ENCODE measurements at regions not wholly inside any gene's neighbourhood (a gene's known extent, or its start where the extent isn't known, plus 50 kb on each side); places are given as distances from the start of the nearest gene placed in this dataset.

DNA sequence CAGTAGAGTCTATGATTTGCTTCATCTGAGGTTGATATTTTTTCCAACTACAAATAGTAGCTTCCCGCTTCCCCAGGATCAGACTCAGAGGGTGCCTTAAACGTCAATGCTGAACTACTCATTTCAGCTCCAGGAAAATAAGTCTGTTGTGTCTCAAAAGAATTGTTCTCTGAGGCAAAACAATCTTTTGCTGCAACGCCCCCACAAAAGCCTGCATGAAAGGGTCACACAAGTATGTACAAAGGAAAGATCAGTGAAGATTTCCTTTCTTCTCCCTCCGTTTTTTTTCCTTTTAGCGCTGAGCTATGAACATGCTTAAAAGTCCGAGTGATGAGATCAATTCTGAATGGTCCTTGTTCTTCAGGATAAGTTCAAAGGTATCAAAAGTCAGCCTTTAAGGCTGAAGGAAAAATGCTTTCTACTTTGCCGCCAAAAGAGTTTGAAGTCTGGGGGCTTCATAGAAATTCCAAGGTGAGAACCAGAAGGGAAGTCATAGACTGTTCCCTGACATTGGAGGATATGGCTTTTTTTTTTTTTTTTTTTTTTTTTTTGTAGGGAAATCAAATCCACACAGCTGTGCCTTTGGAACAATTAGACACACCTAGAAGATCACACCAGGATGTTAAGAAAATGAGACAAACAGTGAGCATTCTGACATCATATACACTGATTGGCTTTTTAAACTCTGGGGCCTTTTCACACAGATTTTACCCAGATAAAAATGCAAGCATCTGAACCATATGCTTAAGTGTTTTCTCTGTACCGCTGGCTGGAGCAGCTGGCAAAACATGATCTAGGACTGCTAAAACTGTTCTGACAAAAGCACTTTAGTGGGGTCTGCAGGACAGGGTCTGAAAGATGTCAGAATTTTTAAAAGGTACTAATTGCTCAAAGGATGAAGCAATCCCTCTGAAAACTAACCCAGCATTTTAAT, 329.3 kb downstream of the ENC1 start:
- no peak for DNase-seq

DNA sequence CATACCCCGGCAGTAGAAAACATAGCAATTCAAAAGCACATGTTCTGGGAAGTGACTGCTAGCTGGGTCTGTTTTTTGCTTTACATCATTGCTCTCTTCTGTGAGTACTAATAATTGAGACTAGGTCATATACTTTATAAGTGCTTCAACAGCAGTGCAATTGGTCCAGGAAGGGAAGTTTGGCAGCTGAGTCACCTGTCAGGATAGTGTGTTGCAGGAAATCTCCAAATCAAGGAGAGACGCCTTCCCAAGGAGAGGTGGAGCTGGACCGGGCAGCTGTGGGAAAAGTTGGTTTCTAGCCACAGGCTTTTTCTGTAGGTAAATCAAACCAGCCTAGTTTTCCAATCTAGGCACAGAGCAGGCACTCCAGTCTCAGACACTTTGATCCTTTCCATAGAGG, 330.1 kb downstream of the ENC1 start:
- no peak for DNase-seq

DNA sequence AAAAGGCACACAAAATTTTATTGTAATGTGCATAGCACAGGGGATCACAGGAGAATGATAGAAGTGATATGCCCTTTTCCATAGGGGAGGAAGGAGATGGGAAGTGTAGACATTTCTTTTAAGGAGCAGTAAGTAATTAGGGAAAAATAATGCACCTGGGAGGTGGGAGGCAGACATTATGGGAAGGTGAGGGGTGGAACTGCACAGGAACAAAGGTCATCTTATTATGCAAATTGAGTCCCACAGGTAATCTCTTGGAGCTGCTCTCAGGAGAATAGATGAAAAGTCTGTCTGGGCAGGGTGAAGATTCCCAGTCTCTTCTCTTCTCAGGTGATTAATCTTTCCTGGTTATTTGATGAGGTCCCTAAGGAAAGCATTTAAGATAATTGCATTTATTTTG, 331.5 kb downstream of the ENC1 start:
- no peak for DNase-seq

DNA sequence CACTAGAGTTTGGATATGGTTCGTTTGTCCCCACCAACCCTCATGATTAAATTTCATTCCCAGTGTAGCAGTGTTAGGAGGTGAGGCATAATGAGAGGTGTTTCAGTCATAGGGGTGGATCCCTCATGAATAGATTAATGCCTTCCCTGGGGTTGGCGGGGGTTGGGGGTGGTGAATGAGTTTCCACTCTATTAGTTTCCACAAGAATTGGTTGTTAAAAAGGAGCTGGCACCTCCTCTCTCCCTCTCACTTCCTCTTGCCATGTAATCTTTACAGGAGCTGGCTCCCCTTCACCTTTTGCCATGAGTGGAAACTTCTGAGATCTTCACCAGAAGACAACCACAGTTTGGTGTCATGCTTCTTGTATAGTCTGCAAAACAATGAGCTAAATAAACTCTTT, 333.7 kb downstream of the ENC1 start:
- DNase-seq: no peak

DNA sequence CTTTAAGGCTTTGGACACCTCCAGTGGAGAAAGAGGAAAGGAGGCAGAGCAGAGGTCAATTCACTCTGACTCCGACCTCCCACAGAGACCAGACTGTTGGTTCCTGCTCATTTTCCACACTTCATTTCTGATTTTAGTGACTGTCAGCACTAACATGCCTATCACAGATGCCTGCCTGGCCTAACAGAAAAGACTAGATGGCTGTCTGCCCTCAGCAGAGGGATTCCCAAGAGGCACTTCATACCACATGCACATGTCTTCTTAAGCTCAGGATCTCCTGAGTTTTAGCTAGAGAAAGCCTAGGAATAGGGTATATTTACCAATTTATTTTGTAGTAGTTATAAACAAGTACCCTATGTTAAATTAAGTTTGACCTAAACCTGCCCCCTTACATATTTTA, 336.0 kb downstream of the ENC1 start:
- no peak for DNase-seq

DNA sequence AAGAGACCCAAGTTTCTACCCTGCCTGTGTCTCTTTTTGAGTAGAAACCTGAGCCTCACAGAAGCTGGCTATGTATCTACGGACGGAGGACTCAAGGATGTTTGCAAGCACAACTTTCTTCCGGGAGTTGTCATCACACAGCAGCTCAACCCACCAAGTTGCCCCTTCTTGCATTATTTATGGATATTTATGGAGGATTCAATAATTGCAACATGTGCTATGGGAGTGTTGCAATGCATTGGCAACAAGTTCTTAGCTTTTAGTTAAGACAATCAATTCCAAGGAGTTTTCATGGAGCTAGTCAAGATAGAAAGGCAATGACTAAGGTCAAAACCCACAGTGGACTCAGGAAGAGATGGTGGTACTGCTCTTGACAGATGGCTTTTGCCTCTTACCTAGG, 336.9 kb downstream of the ENC1 start:
- DNase-seq: no peak

DNA sequence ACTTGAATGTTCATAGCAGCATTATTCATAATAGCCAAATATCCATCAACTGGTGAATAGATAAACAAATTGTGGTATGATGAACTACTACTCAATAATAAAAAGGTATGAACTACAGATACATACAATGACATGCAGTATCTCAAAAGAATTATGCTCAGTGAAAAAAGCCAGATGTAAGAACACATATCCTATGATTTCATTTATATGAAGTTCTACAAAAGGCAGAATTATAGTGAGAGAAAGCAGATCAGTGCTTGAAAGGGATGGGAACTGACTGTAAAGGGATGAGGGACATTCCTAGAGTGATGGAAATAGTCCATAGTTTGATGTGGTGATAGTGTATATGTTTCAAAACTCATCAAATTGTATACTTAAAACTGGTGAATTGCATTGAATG, 339.0 kb downstream of the ENC1 start:
- no peak for DNase-seq

DNA sequence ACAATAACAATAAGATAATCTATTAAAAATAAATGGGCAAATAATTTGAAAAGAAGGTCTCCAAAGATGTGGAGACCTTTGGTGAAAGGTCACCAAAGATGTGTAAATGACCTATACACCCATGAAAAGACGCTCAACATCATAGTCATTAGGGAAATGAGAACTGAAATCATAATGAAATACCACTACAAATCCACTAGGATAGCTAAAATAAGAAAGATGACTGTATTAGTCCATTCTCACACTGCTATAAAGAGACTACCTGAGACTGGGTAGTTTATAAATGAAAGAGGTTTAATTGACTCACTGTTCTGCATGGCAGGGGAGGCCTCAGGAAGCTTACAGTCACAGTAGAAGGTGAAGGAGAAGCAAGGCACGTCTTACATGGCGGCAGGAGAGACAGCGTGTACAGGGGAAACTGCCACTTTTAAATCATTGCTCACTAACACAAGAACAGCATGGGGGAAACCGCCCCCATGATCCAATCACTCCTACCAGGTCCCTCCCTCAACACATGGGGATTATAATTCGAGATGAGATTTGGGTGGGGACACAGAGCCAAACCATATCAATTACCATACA, 339.6 kb downstream of the ENC1 start:
- DNase-seq: no peak

DNA sequence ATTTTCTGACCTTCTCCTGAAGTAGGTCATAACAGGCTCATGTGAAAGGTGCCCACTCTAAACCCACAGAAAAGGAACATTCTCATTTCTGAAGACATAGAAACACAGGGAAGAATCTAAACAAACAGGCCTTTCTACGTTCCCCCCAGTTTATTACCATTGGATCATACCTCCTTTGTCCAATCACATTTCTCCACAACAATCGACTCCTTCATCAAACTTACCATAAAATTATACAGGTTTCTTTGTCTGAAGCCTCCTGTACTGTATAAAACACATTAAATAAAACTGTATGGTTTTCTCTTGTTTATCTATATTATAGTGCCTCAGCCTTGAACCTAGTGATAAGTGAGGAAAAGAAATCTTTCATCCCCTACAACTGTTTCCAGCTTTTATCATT, 340.7 kb downstream of the ENC1 start:
- no peak for DNase-seq

DNA sequence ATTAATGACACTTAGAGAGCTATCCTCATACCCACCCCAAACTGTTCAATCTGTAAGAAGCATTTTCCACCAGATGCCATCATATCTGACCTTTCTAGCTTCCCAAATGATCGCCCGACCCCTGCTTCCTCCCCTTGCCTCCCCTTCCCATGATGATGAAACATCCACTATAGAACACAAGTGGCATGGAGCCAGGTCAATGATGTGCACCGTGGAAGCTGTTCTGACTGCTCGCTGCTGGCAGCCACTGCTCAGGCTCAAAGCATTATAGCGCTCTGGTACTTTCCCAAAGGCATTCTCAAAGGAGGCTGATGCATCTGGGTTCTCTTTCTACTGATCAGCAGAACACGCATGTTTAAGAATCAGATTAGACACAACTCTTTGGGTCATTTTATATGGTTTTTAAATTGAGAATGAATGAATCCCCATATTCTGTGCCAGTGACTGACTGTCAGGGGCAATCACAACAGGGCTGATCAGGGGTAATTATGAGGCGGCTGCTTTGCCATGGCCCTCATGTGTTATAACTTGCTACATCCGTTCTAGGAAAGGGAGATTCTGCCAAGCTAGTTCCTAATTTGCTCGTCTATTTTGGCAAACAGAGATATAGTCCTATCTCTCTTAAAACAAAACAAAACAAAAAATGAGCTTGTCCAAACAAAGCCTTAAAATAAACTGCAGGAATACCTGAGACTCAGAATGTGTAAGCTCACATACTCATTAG, 343.7 kb downstream of the ENC1 start:
- DNase-seq: no peak

DNA sequence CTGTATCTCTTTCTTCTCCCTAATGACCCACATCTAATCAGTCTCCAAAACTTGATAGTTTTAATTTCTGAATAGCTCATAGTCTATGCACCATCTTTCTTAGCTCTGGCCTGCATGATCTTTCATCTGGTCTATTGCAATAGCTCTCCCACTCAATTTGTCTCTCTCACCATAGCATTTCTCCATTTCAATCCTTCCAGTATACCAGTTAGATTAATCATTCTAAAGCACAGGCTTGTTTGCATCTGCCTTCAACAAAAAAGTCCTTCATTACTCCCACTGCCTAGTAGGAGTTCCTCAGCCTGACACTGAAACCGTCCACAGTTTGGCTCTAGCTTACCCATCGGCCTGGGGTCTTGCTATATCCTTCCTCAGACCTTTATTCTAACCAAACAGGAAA, 344.9 kb downstream of the ENC1 start:
- DNase-seq: peak; percentile 55 to 59

DNA sequence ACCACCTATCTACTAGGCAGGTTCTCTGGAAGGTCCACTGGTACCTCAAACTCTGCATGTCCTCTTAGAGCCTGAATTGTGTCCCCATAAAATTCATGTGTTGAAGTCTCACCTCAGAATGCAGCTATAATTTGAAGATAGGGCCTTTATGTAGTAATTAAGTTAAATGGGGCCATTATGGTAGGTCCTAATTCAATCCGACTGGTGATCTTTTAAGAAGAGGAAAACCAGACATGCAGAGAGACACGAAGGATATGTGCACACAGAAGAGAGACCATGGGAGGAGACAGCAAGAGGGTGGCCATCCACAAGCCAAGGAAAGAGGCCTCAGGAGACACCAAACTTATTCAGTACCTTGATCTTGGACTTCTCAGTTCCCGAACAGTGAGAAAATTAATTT, 345.4 kb downstream of the ENC1 start:
- no peak for DNase-seq

DNA sequence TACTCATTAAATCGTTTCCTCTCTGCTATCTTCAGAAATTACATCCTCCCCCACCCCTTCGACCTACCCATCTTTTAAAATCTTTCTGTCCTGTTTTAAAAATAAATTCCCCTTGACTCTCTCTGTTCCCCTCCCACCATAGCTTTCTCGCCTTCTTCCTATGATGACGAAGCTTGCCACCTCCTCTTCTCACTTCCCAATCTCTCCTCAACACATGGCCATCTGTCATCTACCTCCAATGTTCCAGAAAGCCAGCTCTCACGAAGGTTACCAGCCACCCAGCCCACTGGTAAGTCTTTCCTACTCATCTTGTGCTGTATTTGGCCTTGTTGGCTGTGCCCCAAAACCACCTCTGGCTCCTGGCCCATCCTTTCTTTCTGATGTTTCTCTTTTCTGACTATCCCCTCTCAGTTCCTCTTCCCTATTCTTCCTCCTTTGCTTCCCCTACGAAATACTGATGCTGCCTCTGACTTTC, 346.3 kb downstream of the ENC1 start:
- DNase-seq: peak; percentile 42 to 75

DNA sequence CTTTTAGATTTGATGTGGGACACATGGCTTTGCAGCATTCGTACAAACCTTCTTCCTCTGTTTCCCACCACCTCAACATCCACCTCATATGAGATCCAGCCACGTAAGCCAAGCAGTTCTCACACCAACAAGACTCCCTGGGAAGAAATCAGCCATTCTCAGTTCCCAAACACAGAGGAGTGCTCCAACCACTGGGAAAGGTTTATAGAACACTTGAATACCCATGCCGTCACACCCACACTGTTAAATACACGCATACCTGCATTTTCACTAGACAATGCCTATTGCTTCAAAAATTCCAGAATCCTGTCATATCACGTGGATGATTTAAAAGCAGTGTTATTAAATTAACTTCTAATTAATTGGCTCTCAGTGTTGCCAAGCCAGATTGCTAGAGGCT, 347.3 kb downstream of the ENC1 start:
- no peak for DNase-seq

DNA sequence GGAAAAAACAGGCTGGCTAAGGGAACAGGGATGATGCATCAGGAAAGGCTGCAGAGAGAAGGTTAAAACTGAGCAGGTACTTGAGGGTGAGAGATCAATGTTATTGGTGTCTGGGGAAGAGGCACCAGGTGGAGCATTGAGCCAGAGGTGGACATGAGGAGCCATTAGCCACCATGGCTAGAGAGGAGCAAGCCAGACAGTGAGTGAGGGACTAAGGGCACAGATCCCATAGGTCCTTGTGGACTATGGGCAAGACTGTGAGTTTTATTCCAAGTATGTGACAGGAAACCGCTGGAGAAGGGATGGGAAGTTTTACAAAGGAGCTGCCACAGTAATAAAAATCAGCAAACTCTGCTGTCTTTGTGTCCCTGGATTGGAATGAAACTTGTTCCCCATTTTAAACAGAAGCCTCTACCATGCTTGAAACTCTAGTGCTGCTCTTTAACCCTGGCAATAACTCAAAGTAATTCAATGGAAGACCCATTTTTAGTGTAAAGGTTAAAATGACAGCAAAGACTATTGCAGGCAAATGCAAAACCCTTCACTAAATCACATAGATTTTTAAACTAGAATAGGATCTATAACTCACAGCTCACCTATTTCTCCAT, 349.8 kb downstream of the ENC1 start:
- no peak for DNase-seq

DNA sequence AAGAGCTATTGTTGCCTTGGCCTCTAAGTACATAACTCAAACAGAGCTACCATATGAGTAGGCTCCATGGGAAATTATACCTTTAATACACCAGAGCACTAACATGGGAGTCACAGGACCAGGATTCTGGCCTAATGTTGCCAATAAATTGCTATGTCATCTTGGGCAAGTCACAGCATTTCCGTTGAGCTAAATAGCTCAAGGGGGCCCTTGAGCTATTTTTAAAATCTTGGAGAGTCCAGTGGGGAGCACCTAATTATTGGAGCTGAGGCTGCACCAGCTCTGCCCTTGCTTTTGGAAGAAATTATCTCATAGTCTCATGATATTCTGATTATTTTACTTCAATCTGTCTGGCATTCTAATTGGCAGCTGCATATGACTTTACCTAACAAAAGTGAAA, 350.8 kb downstream of the ENC1 start:
- DNase-seq: no peak

DNA sequence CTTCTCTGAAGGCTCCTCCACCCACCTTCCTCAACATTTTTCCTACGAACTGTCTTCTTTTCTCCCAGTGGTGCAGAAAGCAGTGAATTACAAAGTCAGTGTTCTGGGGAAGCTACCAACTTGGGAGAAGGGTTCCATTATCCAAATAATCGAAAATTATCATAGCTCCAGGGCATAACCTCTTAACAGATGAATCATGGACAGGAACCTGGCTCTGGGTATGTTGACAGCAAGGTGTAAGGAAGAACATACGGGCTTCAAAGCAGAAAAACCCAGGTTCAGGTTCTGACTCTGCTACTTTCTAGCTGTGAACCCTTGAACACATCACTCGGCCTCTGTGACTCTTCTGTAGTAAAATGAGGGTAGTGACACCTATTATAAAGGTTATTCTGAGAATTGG, 351.3 kb downstream of the ENC1 start:
- no peak for DNase-seq

DNA sequence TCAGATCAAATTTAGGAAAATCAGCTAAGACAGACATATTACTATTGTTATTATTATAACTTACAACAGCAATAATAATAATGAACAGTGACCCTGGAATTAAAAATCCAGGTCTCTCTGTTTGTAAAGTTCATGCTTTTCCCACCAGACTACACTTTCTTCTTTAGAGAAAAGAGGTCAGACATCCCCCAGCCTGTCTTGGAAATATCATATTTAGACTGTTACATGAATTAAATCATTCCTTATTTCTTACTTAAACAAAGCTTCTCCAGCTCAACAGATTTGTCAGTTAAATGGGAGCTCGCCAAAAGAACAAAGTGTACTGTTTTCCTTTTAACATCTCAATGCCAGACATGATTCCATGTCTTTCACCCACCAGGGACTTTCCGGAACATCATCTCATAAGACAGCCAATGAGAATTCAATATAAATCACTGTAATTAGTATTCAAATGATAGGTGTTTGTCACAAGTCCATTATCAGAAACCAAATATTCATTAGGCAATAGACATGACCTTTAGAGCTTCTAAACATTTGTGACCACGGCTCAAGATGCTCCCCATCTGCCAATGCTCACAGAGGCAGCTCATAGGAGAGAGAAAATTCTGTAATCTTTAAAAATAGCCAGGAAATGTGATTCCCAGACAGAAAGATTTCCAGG, 351.9 kb downstream of the ENC1 start:
- no peak for DNase-seq

DNA sequence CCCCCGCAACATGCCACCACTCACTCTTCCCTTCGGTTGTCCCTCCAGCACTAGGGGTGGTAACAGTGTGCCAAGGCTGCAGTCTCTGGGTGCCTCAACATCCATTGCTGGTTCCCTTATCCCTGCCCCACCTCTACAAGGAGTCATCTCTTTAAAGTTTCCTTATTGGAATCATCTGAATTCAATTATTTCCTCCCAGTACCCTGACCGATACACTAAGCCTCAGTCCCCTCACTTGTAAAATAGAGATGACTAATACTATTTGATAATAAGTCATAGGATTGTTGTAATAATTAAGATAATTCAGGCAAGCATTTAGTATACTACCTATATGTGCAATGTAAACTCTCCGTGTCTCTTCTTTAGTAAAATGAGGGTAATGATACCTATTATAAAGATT, 352.5 kb downstream of the ENC1 start:
- DNase-seq: no peak

DNA sequence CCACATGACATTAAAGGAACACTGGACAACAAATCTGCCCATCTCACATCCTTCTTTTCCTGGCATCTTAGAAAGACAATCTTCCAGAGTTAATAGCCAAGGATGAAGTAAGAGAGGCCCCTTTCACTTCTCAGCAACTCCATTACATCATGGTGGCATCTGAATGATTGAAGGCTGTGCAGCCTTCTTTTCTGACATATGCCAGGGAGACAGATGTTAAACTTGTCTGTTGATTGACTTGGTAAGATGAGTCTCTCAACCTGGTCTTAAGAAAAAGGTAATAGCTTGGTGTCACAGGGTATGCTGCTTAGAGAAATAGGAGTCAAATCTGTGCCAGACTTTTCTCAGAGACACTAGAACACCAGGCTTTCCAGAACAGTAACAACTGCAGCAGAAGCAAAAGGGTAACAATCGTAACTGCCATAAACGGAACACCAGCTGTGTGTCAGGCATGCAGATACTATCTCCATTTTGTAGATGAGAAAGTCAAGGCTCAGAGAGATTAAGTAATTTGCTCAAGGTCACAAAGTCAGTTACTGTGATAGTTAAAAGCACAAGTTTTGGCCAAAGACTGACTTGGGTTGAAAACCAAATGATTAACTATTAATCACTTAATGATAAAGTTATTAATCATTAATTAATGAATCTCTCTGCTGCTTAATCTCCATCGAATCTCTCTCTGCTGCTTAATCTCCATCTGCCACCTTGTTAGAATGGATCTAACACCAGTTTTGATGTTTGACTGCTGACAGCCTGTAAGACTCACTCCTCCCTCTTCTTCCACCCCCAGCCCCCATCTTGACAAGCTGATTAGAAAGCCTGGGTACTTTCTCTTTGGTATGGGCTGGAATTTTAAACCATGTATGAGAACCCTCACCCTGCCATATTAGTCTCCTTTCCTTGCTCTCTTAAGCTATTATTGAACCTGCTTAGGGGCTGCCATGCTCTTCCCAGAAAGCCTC, 353.5 kb downstream of the ENC1 start:
- no peak for DNase-seq

DNA sequence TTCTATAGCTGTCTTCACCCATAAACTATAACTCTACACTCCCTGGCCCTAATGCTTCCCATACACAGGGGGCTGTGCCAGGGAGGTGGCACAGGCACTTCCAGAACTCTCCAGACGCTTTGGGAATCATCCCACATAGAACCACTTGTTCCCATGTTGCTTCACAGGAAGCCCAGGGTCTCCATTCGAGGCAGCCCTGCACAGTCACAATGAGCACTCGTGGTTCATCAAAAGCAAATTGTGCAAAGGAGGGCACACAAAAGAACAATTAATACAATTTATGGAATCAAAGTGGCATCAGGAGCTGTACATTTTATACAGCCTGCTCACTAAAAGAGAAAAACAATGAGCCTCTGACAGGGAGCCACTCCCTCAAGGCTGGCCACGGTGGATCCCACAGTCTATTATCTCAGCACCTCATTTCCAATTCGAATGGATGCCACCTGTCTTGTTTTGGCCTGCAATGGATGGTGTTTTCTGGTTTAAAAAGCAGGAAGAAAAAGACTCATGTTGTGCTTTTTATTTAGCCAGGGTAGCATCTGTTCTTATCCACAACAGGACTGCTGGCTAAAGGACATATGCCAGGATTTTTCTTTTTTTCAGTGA, 354.8 kb downstream of the ENC1 start:
- no peak for DNase-seq
